ENCODE measurements at regions not wholly inside any gene's neighbourhood (a gene's known extent, or its start where the extent isn't known, plus 50 kb on each side); places are given as distances from the start of the nearest gene placed in this dataset.

DNA sequence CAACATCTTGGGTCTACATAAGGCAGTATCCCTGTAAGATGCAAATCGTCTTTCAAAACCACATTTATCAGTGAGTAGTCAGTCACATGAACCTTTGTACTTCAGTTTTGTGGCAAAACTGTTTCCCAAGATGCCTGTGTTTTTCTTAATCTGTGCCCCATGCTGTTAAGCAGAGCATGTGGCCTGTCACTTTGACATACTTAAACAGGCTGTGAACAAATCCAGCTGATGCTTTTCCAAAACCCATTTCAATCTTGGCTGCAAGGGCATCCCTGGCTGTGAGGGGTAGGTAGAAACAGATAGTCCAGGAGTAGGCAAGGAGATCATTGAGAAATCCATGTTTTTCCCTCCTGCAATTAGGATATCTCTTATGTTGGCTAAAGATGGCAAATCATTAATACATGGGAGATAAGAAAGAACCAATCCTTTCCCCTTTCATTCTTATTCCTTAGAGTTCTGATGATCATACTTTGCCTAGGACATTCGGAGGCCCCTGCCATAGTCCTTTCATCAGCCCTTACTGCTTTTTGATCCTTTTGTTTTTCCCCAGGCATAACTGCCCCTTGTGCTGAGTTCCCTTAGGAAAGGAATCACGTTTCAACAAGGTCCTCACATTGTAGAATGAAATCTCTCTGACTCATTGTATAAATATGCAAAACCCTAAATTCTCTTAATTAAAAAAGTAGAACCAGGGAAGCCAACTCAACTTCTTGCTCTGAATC, 121.1 kb upstream of the EEA1 start:
- ChIA-PET POLR2A (ENCODE audit: low non-redundant PET) (no interaction called here), CTCF (no interaction called here)
- H3K27me3 ChIP-seq (replicated peaks; ENCODE audit: insufficient read depth, low read depth, low read length, poor library complexity) = no peaks in the 10 kb centered on the region
- TF ChIP-seq EZH2 (IDR thresholded peaks at IDR 0.05; ENCODE audit: borderline replicate concordance, low read depth, low read length, poor library complexity, severe bottlenecking) = no peak
- no peak for TF ChIP-seq CTCF (conservative IDR thresholded peaks at IDR 0.05; ENCODE audit: low read depth, low read length)
- H3K36me3 ChIP-seq (ENCODE audit: insufficient read depth, low read length, poor library complexity, severe bottlenecking) = no peaks in the 10 kb centered on the region
- H3K4me1 ChIP-seq (ENCODE audit: insufficient read depth, low read length, poor library complexity, severe bottlenecking) = peaks cover 14% of the 10 kb centered on the region
- H3K4me3 ChIP-seq (ENCODE audit: low read depth, low read length, poor library complexity, severe bottlenecking) = no peak overlapping the region
- intact Hi-C loops (cut with micrococcal nuclease; ENCODE audit: unreplicated experiment) = no loop called here
- DNase-seq (ENCODE audit: low spot score) = peak; percentile 71
- BruUV-seq (replicated peaks) = no TSS peak
- no peaks in the 10 kb centered on the region for H3K9me3 ChIP-seq (ENCODE audit: low read depth, low read length, poor library complexity, severe bottlenecking)
- H3K27ac ChIP-seq (ENCODE audit: low read depth, low read length, poor library complexity, severe bottlenecking) = no peak overlapping the region

GRCh38 chr12:93050748-93051081, 121.6 kb upstream of the EEA1 start:
- H3K4me1 ChIP-seq (ENCODE audit: insufficient read depth, low read length, poor library complexity, severe bottlenecking) = peaks cover 14% of the 10 kb centered on the region
- H3K27me3 ChIP-seq (replicated peaks; ENCODE audit: insufficient read depth, low read depth, low read length, poor library complexity) = no peaks in the 10 kb centered on the region
- BruUV-seq (replicated peaks) = no TSS peak
- DNase-seq (ENCODE audit: low spot score) = no peak
- no peaks in the 10 kb centered on the region for H3K9me3 ChIP-seq (ENCODE audit: low read depth, low read length, poor library complexity, severe bottlenecking)
- intact Hi-C loops (cut with micrococcal nuclease; ENCODE audit: unreplicated experiment) = no loop called here
- TF ChIP-seq CTCF (conservative IDR thresholded peaks at IDR 0.05; ENCODE audit: low read depth, low read length) (no peak), EZH2 (IDR thresholded peaks at IDR 0.05; ENCODE audit: borderline replicate concordance, low read depth, low read length, poor library complexity, severe bottlenecking) (no peak)
- ChIA-PET POLR2A (ENCODE audit: low non-redundant PET) (no interaction called here), CTCF (no interaction called here)
- no peak overlapping the region for H3K4me3 ChIP-seq (ENCODE audit: low read depth, low read length, poor library complexity, severe bottlenecking)
- H3K36me3 ChIP-seq (ENCODE audit: insufficient read depth, low read length, poor library complexity, severe bottlenecking) = no peaks in the 10 kb centered on the region
- H3K27ac ChIP-seq (ENCODE audit: low read depth, low read length, poor library complexity, severe bottlenecking) = no peak overlapping the region

- Histone ChIP-seq H3K4me3 (ENCODE audit: low read depth, low read length, poor library complexity, severe bottlenecking) (no peak overlapping the region), H3K36me3 (ENCODE audit: insufficient read depth, low read length, poor library complexity, severe bottlenecking) (no peaks in the 10 kb centered on the region), H3K9me3 (ENCODE audit: low read depth, low read length, poor library complexity, severe bottlenecking) (no peaks in the 10 kb centered on the region), H3K4me1 (ENCODE audit: insufficient read depth, low read length, poor library complexity, severe bottlenecking) (peaks cover 14% of the 10 kb centered on the region), H3K27ac (ENCODE audit: low read depth, low read length, poor library complexity, severe bottlenecking) (no peak overlapping the region), H3K27me3 (replicated peaks; ENCODE audit: insufficient read depth, low read depth, low read length, poor library complexity) (no peaks in the 10 kb centered on the region)
- DNase-seq (ENCODE audit: low spot score) = no peak
- intact Hi-C loops (cut with micrococcal nuclease; ENCODE audit: unreplicated experiment) = no loop called here
- POLR2A ChIA-PET (ENCODE audit: low non-redundant PET) = no interaction called here
- CTCF ChIA-PET = no interaction called here
- TF ChIP-seq CTCF (conservative IDR thresholded peaks at IDR 0.05; ENCODE audit: low read depth, low read length) = no peak
- TF ChIP-seq EZH2 (IDR thresholded peaks at IDR 0.05; ENCODE audit: borderline replicate concordance, low read depth, low read length, poor library complexity, severe bottlenecking) = no peak
- BruUV-seq (replicated peaks) = no TSS peak
These were observed 124.9 kb upstream of the EEA1 start for GRCh38 chr12:93054021-93054420.
